ENCODE measurements at regions not wholly inside any gene's neighbourhood (a gene's known extent, or its start where the extent isn't known, plus 50 kb on each side); places are given as distances from the start of the nearest gene placed in this dataset.
A peak's percentile ranks its signal among the peaks of the same experiment; 100 is the strongest.
"Not testable (repeated sequence)": the region's sequence is repeated elsewhere in the genome, so short reads cannot be mapped to it uniquely, and the experiment has no call there.

GRCh38 chrX:46366381-46367207, 178.6 kb downstream of the ZNF674 start:
- DNase-seq, result no peak

DNA sequence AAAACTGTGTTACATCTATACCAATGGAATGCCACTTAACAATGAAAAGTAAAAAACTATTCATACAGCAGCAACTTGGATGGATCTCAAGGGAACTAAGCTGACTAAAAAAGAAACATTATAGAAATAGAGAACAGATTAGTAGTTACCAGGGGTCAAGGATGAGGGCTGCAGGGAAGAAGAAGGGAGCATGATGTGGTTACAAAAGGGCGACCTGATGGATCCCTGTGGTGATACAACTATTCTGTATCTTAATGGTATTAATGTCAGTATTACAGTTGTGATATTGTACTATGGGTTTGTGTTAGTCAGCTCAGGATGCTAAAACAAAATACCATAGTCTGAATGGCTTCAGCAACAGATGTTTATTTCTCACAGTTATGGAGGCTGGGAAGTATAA, 190.7 kb downstream of the ZNF674 start:
- DNase-seq, result no peak

DNA sequence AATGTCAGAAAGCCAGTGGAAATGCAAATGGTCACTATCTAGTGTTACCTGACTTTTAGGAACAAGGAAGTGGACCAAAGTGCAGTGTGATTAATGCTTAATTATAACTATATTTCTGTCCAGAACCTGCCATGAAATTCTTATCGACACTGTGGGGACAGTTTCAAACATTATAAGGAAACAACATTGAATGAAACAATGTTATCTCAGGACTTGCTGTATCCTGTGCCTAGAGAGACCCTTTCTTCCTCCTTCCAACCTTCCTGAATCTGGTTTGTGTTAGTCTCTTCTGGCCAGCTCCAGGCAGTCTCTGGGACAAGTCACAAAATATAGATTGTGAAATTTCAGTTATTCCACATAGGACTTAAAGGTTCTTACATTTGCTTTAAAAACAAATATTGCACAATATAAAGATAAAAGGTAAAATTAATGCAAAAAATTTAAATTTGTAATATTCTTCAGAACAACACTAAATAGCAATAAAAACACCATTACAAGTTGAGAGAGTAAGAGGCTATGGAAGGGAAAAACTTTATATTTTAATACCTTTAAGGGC, 203.4 kb downstream of the ZNF674 start:
- peak; percentile 56 for DNase-seq

- no peak for DNase-seq
Observed at GRCh38 chrX:46340696-46341095, 204.5 kb downstream of the ZNF674 start.

DNA sequence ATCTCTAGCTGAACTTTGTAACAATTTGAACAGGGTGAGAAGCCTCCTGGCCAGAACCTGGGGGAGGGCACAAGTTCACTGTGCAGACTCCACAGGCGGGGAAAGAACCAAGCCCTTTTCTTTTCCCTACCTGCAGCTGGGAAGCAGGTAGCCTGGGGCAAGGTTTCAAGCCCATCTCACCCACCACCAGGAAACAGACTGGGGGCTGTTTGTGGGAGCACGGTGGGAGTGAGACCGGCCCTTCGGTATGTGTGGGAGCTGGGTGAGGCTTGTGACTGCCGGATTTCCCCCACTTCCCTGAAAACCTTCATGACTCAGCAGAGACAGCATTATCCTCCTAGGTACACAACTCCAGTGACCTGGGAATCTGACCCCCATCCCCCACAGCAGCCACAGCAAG, 211.7 kb downstream of the ZNF674 start:
- DNase-seq, result peak; percentile 59

DNA sequence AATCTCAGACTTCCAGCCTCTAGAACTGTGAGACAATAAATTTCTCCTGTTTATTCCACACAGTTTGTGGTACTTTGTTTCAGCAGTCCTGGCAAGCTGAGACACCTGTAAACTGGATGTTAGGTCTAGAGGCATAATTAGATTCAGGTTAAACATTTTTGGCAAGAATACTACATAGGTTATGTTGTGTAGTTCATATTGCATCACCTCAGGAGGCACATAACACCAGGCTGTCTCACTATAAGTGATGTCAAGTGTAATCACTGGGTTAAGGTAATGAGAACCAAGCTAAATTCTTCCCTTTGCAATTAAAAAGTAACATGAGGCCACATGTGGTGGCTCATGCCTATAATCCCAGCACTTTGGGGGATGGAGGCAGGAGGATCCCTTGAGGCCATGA, 214.2 kb downstream of the ZNF674 start:
- DNase-seq, result no peak

GRCh38 chrX:46330513-46330912, 214.7 kb downstream of the ZNF674 start:
- no peak for DNase-seq

DNA sequence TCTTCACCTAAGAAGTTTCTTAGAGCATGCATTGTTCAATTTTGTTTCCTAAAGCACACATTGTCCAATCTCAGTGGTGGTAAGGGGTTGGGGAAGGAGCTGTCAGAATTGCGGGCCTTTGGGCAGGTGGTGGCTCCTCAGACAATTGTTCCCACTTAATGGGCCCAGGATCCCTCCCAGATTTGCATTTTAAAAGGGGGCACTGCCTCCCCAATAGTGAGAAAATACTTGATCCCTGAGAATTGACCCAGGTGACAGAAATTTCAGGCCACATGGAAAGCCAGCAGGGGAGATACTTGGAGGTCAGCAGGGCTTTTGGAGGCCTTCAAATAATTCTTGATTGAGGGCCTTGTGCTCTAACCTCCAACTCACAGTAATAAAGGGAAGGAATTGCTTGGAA, 217.1 kb downstream of the ZNF674 start:
- DNase-seq, result no peak

DNA sequence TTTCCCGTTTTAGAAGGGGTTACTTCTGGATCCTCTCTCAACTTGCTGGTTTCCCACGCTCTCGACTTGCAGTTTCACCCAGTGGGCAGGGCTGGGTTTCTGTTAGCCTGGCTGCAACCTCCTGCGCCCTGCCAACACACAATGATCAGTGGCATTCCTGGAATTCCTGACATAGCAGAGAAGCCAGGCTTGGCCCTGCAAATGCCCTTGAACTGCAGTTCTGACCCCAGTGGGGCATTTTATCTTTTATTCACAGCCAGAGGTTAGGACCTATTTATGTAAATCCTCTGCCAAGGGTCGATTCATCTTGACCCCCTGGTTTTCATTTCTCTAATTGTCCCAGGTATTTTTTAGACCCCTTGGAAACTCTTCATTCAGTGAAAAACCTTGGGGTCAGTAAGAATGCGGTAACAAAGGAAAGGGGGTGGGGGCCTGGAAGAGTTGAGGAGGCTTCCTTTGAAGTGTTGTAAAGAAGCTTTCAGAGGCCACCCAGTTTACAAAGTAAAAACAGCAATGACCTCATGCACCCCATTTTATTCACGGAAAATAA, 217.6 kb downstream of the ZNF674 start:
- peak; percentile 89 for DNase-seq

GRCh38 chrX:46326161-46326560, 219.1 kb downstream of the ZNF674 start:
- DNase-seq, result peak; percentile 74

DNA sequence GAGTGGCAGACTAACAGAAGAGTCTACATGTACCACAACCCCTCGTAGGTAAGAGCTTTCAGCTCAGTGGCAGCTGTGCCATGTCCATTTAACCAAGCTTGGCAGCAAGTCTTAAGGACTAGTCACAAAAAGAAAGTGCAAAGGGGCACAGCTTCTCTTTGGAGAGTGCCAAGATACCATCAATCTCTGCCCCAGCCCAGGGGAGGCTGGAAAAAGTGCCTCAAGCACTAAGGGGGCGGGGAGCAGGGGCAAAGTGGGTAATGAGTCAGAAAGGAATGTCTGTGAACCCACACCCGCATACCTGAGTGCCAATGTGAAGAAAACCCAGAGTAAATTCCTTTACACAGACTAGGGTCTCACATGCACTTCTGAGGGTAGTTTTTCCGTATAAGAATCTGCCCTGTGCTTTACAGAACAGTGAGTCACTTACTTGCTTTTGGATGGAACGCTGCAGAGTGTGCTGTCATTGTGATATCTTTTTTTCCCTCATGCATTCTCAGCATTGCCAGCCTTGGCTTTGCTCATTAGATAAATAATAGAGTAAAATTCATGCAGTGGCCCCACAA, 219.8 kb downstream of the ZNF674 start:
- peak; percentile 73 for DNase-seq

DNA sequence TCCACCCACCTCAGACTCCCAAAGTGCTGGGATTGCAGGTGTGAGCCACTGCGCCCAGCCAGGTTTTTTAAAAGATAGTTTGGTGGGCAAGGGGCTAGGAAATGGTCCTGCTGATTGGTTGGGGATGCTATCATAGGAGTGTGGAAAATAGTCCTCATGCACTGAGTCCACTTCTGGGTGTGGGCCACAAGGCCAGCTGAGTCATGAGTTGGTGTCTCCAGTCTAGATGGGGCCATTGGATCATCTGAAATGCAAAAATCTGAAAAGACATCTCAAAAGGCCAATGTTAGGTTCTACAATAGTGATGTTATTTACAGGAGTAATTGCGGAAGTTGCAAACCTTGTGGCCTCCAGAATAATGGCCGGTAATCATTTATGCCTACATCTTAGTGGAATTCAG, 221.1 kb downstream of the ZNF674 start:
- no peak for DNase-seq

DNA sequence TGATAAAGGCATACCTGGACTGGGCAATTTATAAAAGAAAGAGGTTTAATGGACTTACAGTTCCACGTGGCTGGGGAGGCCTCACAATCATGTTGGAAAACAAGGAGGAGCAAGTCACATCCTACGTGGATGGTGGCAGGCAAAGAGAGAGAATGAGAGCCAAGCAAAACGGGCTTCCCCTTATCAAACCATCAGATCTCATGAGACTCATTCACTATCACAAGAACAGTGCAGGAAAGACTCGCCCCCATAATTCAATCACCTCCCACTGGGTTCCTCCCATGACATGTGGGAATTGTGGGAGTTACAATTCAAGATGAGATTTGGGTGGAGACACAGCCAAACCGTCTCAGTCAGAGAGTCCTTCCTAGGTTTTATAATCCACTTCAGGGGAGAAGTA, 222.3 kb downstream of the ZNF674 start:
- not testable (repeated sequence) for DNase-seq

- DNase-seq, result no peak
Observed at GRCh38 chrX:46321676-46322075, 223.5 kb downstream of the ZNF674 start.

DNA sequence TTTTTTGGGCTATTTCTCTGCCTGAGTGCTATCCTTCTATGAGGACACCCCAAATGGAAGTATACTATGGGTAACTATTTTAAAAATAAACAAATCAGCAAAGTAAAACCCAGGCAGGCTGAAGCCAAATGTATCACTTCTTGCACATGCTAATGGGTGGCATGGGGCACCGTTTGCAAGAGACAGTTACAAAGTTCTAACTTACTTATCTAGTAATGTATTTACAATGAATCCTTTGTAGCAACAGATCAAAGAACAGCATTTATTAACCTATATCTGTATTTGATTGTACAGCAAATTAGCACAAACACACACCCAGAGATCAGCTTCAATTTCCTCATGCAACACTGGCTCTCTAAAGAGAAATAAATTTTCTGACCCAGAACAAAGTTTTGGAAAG, 225.5 kb downstream of the ZNF674 start:
- no peak for DNase-seq

- no peak for DNase-seq
Observed at GRCh38 chrX:46318551-46318950, 226.7 kb downstream of the ZNF674 start.

- DNase-seq, result peak; percentile 86
Observed at GRCh38 chrX:46317163-46317562, 228.1 kb downstream of the ZNF674 start.

DNA sequence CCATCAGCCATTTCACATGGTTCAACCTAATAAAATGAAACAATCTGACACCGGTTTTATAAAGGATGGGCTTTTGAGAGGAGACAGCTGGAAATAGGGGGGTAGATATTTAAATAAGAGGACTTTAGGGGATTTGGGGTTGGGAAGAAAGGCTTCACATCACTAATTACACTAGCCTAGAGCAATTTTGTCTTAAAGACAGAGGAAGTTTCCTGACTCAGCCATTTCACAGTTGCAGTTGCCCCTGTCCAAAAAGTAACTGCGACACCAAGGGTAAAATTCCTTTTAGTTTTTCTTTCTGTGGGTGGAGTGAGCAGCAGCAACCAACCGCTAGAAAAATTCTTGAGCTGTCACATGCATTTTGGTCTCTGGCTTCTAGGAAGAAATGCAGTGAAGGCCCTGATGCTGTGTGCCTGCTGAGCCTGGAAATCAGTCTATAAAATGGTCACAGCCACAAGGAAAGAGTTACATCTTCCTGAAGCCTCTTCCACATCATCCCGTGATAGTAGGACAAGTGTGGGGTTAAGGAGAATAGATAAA, 233.6 kb downstream of the ZNF674 start:
- no peak for DNase-seq

DNA sequence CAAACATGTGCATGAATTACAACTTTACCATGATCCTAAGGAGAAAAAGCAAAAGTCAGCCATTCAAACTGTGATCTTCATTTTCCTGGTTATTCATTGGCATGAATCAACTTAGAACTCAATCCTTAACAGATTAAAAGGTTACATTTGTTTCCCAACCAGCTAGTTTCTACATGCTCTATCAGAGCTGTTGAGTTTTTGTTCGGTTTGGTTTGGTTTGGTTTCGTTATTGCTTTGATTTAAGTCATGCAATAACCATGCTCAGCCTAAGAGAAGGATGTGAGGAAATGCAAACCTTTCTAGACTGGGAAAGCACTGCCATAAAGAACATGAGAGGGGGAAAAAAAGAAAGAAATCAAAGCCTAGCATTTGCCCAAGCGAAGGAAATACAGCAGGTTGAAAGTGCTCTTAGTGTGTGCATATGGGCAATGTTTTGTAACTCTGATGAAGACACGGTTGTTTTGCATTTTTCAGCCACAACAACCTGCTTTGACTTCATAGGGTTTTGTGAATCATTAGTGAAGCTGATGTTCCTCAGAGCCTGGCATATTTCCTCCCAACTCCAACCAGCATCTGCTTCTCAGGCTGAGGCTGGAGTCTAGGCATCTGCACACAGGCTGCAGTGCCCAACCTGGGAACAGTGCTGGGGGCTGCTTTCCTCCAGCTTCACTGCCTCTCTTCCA, 234.3 kb downstream of the ZNF674 start:
- DNase-seq, result no peak

GRCh38 chrX:46308110-46308509, 237.1 kb downstream of the ZNF674 start:
- DNase-seq, result no peak

- DNase-seq, result no peak
Observed at GRCh38 chrX:46306103-46306502, 239.1 kb downstream of the ZNF674 start.

GRCh38 chrX:46305431-46305830, 239.8 kb downstream of the ZNF674 start:
- DNase-seq, result no peak

- no peak for DNase-seq
Observed at GRCh38 chrX:46301903-46302302, 243.3 kb downstream of the ZNF674 start.

All from dermis blood vessel endothelial cell (primary cell).